SK-N-MC (cell line): ENCODE measurements at regions not wholly inside any gene's neighbourhood (a gene's known extent, or its start where the extent isn't known, plus 50 kb on each side); places are given as distances from the start of the nearest gene placed in this dataset.

ENCODE experiments used
- FOXP2 ChIP-seq: optimal IDR thresholded peaks from 2 replicates; pipeline ENCODE3; 2011; ENCODE audit warnings: mild to moderate bottlenecking, moderate library complexity; ENCODE audit not compliant: insufficient read depth; ENCODE audit errors: extremely low read length, control extremely low read depth
- POLR2AphosphoS5 ChIP-seq: IDR thresholded peaks from 2 replicates; pipeline ENCODE4 v1.6.1; 2012; ENCODE audit warnings: mild to moderate bottlenecking, low read depth, low read length, borderline replicate concordance

GRCh38 chr3:163943664-163944063 is 1134.6 kb downstream of the SI start:
- TF ChIP-seq FOXP2 (no peak), POLR2AphosphoS5 (no peak)
